GM12878 (cell line): ENCODE measurements at regions not wholly inside any gene's neighbourhood (a gene's known extent, or its start where the extent isn't known, plus 50 kb on each side); places are given as distances from the start of the nearest gene placed in this dataset.

Experiments
- ATAC-seq: fragments of 200-7000 bp; cut with Tn5 transposase; 3 replicates; pipeline ENCODE4 v1.9.1; 2020; ENCODE audit warnings: mild to moderate bottlenecking, moderate library complexity
- BruUV-seq: library from RNA; stranded (reverse); fragments of 400-500 nt; replicated peaks from 2 replicates; lab custom pipeline; 2021; lab: Mats Ljungman, UMichigan
- CTCF ChIA-PET: fragments of 300-600 bp; sonication (Branson Sonifier 250); formaldehyde crosslinking; extraction: SDS; loops from one replicate; lab custom pipeline; 2021; ENCODE audit warnings: inconsistent platforms; lab: Yijun Ruan, JAX
- POLR2A ChIA-PET: fragments of 350-600 bp; formaldehyde crosslinking; extraction: SDS; loops from one replicate; lab custom pipeline; 2021; ENCODE audit warnings: inconsistent platforms; lab: Charles Lee
- RAD21 ChIA-PET: fragments of 300-600 bp; sonication (Branson Sonifier 250); formaldehyde crosslinking; loops from one replicate; lab custom pipeline; 2023; ENCODE audit warnings: antibody characterized with exemption; ENCODE audit not compliant: unreplicated experiment; lab: Charles Lee
- SMC1A ChIA-PET: fragments of 300-600 bp; sonication (Branson Sonifier 250); formaldehyde crosslinking; loops from one replicate; lab custom pipeline; 2023; ENCODE audit not compliant: unreplicated experiment, uncharacterized antibody; lab: Charles Lee
- DNase-seq: peaks from one replicate; pipeline ENCODE4 v3.0.0-alpha.2; 2011; ENCODE audit warnings: low read depth, low spot score
- FAIRE-seq: peaks from 3 replicates; lab custom pipeline; 2011; peaks lifted over from hg19 to GRCh38; lab: Jason Lieb, UNC
- H2AFZ ChIP-seq: 2 replicates; pipeline ENCODE4 v1.6.0; 2011; ENCODE audit warnings: low read depth, low read length, control low read depth; ENCODE audit not compliant: control insufficient read depth
- H3K27ac ChIP-seq: 2 replicates; pipeline ENCODE4 v1.5.1; 2011; ENCODE audit warnings: control low read depth; ENCODE audit not compliant: control insufficient read depth, insufficient read depth
- H3K27me3 ChIP-seq, 2 experiments: replicated peaks in 1 of 2; 2 replicates each; pipeline versions ENCODE4 v1.6.0 to v1.6.1; 2011; ENCODE audit warnings: low read length in 1 of 2; ENCODE audit not compliant: control insufficient read depth in 2 of 2, insufficient read depth in 2 of 2
- H3K36me3 ChIP-seq, 2 experiments: 2 replicates each; pipeline ENCODE4 v1.5.1; 2011; ENCODE audit warnings: low read length in 1 of 2; ENCODE audit not compliant: control insufficient read depth in 2 of 2, insufficient read depth in 2 of 2
- H3K4me1 ChIP-seq: 2 replicates; pipeline ENCODE4 v1.6.1; 2011; ENCODE audit warnings: mild to moderate bottlenecking, low read length, moderate library complexity, mixed read lengths; ENCODE audit not compliant: control insufficient read depth, insufficient read depth
- H3K4me2 ChIP-seq: 2 replicates; pipeline ENCODE4 v1.6.0; 2011; ENCODE audit warnings: control low read depth; ENCODE audit not compliant: control insufficient read depth, insufficient read depth
- H3K4me3 ChIP-seq: fragments of 200-600 bp; sonication (generic); 2 replicates; pipeline ENCODE4 v1.5.1; 2016
- H3K79me2 ChIP-seq: 2 replicates; pipeline ENCODE4 v1.6.0; 2011; ENCODE audit warnings: low read length; ENCODE audit not compliant: control insufficient read depth, insufficient read depth
- H3K9ac ChIP-seq: 2 replicates; pipeline ENCODE4 v1.8.0; 2011; ENCODE audit warnings: low read length, control low read depth, mixed read lengths; ENCODE audit not compliant: control insufficient read depth, insufficient read depth
- H3K9me3 ChIP-seq: replicated peaks from 3 replicates; pipeline ENCODE4 v1.5.1; 2011; ENCODE audit warnings: mild to moderate bottlenecking, low read length; ENCODE audit not compliant: control insufficient read depth, insufficient read depth
- H4K20me1 ChIP-seq: 2 replicates; pipeline ENCODE4 v1.6.0; 2011; ENCODE audit not compliant: control insufficient read depth, insufficient read depth
- CBX5 ChIP-seq: sonication (generic); IDR thresholded peaks from 2 replicates; pipeline ENCODE4 v1.6.1; 2016; ENCODE audit warnings: low read depth, moderate library complexity, mild to moderate bottlenecking, inconsistent platforms
- MYB ChIP-seq: fragments of 150-350 bp; IDR thresholded peaks from 2 replicates; pipeline ENCODE4 v1.6.1; 2014; ENCODE audit warnings: mild to moderate bottlenecking, low read depth, low read length, borderline replicate concordance
- SIX5 ChIP-seq: IDR thresholded peaks from 2 replicates; pipeline ENCODE4 v1.6.1; 2011; ENCODE audit warnings: mild to moderate bottlenecking, low read depth, low read length, moderate library complexity; ENCODE audit not compliant: severe bottlenecking
- SP1 ChIP-seq: IDR thresholded peaks from one replicate; pipeline ENCODE4 v1.6.1; 2011; ENCODE audit warnings: low read depth, low read length
- STAT1 ChIP-seq: fragments of 450-650 bp; conservative IDR thresholded peaks from 2 replicates; pipeline ENCODE4 v1.6.1; 2014; ENCODE audit warnings: antibody characterized with exemption, mild to moderate bottlenecking
- STAT3 ChIP-seq: IDR thresholded peaks from 2 replicates; pipeline ENCODE4 v1.6.1; 2011; ENCODE audit warnings: low read depth, low read length, improper control_type of control experiment
- ZBTB40 ChIP-seq: fragments of 450-650 bp; IDR thresholded peaks from 2 replicates; pipeline ENCODE4 v1.6.1; 2016; ENCODE audit warnings: mild to moderate bottlenecking, moderate library complexity, borderline replicate concordance
- WGBS: methylation state at CpG from one replicate; pipeline ENCODE4 v1.1.6; 2016; ENCODE audit warnings: low lambda C conversion rate; ENCODE audit not compliant: insufficient replicate concordance, insufficient coverage; ENCODE audit errors: missing lambda C conversion rate; 5-methylcytosine and 5-hydroxymethylcytosine counted together
- in situ Hi-C: fragments of 300-500 bp; cut with MboI; formaldehyde crosslinking; loops from 9 replicates; pipeline ENCODE4 v1.14.3; 2018; ENCODE audit warnings: mixed read lengths
- intact Hi-C: fragments of 100-400 bp; cut with micrococcal nuclease; formaldehyde crosslinking; loops from one replicate; pipeline ENCODE4 v1.14.2; 2022; ENCODE audit not compliant: unreplicated experiment

GRCh38 chr5:129400395-129400983, 59.6 kb upstream of the ADAMTS19 start (continued):
- TF ChIP-seq ZBTB40, result no peak

- H3K9me3 ChIP-seq, result no peaks in the 10 kb centered on the region
- H3K4me3 ChIP-seq, result no peak overlapping the region
- no peak overlapping the region for H3K27ac ChIP-seq
- H3K27me3 ChIP-seq, result no peaks in the 10 kb centered on the region
- no peaks in the 10 kb centered on the region for H3K36me3 ChIP-seq
- ChIA-PET CTCF (no interaction called here), SMC1A (no interaction called here), RAD21 (no interaction called here), POLR2A (no interaction called here)
- no peaks in the 10 kb centered on the region for H3K79me2 ChIP-seq
- H2AFZ ChIP-seq, result no peak overlapping the region
- no peaks in the 10 kb centered on the region for H4K20me1 ChIP-seq
- TF ChIP-seq STAT3 (no peak), SP1 (no peak), STAT1 (no peak), CBX5 (no peak), MYB (no peak), SIX5 (no peak)
- no peak overlapping the region for H3K4me2 ChIP-seq
- BruUV-seq, result no TSS peak
- H3K4me1 ChIP-seq, result no peaks in the 10 kb centered on the region
- in situ Hi-C loops (no loop called here), intact Hi-C loops (no loop called here)
- DNase-seq (no peak), FAIRE-seq (no peak), ATAC-seq (no peak)
- H3K9ac ChIP-seq, result no peak overlapping the region
- WGBS, result 0% methylated on average over 2 of the region's 2 CpGs
Measured at GRCh38 chr5:129405222-129405621, 54.9 kb upstream of the ADAMTS19 start.
